Activated CD8-positive, alpha-beta memory T cell treated with anti-CD3 and anti-CD28 coated beads, Interleukin-2, amount 50 U/mL, for 1 hour (primary cell): ENCODE measurements at regions not wholly inside any gene's neighbourhood (a gene's known extent, or its start where the extent isn't known, plus 50 kb on each side); places are given as distances from the start of the nearest gene placed in this dataset.

ENCODE experiments used
- DNase-seq: peaks from one replicate; pipeline ENCODE4 v3.0.0-alpha.2; 2020; ENCODE audit errors: extremely low read depth

DNA sequence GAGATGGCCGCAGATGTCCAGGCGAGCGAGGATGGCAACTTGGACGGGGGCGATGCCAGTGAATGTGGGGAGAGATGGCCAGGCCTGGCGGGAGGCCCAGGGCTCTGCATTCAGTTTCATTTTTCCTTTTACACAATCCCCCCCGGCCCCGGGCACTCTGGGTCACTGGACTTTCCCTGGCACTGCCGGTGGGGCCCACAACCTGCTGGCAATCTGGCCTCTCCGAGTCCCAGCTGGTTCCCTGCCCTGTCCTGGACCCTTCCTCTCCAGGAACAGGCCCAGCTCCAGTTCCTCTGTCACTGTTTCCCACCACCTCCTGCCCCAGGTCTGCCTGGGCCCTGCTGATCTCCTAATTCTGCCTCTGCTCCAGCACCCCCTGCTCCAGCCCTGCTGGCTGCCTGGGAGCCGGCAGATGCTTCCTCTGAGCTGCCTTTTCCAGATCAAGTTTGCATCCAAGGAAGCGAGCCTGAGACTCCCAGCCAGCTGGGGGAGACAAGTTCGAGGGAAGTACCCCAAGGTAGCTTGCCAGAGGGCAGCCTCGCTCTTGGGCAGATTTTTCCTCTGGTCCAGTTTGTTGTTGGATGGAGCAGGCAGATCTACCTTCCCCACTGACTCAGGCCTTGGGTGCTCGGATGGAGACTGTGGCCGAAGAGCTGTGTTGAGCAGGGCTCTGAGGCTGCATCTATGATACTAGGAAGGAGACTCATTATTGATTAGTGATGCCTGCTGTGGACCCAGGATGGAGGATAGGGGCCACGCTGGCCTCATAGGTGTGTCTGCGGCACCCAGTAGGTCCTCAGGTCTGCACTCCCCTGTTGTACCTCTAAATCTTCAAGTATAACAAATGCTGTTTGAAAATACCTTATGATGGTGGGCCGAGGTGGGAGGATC lies 83.2 kb downstream of the CEBPB start:
- DNase-seq = no peak

DNA sequence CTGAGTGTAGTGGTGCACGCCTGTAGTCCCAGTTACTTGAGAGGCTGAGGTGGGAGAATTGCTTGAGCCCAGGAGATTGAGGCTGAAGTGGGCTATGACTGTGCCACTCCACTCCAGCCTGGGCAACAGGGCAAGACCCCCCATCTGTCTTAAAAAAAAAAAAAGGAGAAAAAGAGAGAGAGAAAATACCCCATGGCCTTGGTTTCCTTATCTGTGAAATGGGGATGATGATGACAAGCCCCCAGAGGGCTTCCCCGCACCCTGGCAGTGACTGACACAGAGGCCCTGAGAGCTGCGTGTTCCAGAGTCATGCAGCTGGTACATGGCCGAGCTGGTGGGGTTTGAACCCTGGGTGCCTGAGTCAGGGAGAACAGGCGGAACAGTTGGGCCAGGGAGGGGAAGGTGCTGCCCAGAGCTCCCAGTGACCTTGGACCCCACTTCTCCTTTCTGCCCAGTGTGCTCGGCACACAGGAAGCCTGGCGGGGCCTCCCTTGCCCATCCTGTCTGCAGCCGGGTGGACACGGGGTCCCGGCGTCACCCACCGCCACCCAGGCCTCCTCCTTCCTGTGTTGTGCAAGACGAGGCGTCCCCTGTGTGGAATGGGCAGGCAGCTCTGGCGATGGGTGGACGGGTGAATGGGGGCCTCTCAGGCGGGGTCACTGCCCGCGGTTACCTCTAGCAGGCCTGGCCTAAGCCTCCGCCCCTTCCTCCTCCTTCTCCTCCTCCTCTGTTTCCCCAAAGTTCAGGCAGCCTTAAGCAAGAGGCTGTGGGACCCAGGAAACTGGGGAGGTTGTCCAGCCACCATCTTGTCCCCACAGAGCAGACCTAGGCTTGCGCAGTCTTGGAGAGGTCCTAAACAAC lies 84.2 kb downstream of the CEBPB start:
- no peak for DNase-seq

DNA sequence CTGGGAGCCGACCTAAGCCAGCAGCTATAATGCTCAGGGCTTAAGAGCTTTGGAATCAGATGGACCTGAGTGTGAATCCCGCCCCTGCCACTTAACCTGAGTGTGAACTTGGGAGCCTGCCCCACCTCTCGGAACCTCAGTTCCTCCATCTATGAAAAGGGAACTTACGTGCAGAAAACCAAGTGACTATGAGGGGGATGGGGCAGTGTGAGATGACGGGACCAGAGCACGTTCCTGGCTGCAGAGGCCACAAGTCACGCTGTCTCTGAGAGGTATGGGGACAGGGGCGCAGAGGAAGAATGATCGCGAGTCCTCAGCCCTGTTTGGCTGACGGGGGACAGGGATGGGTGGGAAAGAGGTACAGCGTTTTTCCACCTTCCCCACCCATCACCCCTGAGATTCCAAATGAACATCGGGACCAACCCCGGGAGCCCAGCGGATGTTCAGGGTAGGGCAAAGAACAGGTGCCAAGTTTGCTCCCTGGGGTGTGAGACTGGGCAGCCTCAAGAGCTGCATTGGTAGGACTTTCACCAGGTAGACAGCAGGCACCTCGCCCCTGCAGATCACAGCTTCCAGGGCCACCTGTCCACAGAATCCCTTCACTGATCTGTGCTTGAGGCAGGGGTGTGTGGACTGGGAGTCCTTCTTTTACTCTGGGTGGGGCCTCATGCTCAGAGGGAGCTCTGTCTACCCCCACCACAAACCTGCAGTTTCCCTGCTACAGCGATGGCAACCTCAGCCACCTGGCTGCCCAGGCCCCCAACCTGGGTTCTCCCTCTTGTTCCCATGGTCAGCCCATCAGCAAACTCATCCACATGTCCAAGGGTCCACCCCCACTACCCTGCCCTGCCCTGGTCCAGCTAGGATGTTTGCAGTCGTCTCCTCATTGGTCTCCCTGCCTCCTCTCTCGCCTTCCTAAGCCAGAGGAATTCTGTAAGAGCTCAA lies 85.8 kb downstream of the CEBPB start:
- DNase-seq = no peak

DNA sequence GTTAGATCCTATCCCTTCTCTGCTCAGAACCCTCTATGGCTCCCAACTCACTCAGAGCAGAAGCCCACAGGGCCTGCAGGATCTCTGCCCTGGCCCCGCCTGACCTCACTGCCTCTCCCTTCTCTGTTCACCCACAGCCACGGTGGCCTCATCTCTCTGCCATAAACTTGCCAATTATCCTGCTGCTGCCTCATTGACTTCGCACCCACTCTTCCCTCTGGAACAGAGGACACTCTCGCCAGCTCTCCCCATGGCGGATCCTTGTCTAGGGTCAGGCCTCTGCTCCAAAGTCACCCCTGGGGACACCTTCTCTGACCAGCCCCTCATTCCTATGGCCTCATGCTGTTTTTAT lies 86.4 kb downstream of the CEBPB start:
- DNase-seq = no peak

DNA sequence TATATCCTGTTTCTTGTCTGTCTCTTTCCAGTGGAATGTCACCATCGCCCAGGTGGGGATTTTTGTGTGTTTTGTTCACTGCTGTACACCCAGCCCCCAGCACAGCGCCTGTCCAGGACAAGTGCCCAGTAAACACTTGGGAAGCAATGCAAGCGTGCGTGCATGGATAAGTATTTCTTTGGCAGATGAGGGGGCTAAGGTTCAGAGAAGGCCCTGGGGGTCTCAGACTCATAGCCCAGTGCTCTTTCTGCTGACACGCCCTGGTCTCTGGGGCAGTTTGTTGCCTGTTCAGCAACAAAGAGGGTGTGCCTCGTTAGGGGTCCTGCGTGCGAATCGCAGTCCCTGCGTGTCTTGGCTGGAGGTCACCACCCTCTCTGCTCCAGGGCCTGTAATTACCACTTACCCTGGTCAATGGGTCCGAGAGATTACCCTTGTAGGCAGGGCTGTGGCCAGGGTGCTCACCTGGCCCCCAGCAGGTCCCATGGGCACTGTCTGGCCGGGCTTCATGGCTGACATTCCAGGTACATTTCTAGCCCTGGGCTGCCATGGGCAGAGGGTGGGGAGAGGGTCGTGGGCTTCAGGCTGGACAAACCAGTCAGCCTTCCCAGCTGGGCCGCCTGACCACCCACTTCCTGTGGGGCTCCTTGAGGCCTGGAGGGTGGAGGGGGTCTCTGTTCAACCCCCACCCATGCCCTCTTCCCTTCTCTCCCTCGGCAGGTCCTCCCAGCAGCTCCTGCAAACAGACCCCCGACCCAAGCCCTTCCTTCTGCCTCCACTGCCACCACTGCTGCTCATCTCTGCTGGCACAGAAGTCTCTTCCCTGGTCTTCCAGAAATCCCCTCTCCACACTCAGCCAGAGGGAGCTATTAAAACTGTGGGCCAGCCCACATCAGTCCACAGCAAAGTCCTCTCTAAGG lies 87.1 kb downstream of the CEBPB start:
- DNase-seq = no peak

DNA sequence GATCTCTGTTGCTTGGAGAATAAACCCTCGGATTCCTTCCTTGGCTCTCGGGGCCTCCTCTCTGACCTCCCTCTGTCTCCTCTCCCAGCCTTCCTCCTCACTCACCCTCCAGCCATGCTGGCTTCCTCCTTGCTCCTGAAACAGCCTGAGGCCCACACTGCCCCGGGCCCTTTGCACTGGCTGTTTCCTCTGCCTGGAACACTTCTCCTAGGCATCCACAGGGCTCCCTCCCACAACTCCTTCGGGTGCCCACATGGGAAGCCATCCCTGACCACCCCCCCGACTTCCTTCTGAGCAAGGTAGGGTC lies 87.7 kb downstream of the CEBPB start:
- no peak for DNase-seq

DNA sequence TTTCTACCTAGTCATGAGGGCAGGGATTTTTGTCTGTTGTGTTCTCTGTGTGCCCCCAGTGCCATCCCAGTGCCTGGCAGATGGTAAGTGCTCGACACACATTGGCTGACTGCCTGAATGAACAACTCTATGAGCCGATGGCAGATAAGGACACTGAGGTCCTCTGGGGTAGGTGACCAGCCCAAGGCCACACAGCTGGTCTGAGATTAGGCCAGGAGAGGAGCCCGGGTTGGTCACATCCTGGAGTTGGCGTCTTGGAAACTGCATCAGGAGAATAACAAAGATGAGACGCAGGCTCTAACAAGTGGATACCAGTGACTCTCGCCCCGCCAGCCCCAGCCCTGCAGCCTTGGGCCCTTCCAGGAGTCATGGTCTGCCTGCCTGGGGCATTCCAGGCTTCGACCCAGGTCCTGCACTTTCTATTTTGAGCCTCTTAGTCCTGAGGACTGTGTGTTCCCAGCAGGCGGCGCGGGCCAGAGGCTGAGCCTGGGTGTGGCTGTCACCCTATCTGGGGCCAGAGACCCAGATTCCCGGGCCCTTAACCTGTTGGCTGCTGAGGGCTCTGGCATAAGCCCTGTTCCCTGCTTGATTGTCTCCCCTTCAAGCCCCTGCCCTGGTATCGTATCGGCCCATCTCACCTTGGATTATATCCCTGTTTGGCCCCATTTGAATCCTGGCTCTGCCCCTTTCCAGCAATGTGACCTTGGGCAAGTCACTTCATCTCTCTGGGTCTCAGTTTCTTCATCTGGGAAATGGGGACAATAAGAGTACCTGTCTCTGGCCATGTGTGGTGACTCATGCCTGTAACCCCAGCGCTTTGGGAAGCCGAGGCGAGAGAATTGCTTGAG lies 88.3 kb downstream of the CEBPB start:
- DNase-seq = no peak

DNA sequence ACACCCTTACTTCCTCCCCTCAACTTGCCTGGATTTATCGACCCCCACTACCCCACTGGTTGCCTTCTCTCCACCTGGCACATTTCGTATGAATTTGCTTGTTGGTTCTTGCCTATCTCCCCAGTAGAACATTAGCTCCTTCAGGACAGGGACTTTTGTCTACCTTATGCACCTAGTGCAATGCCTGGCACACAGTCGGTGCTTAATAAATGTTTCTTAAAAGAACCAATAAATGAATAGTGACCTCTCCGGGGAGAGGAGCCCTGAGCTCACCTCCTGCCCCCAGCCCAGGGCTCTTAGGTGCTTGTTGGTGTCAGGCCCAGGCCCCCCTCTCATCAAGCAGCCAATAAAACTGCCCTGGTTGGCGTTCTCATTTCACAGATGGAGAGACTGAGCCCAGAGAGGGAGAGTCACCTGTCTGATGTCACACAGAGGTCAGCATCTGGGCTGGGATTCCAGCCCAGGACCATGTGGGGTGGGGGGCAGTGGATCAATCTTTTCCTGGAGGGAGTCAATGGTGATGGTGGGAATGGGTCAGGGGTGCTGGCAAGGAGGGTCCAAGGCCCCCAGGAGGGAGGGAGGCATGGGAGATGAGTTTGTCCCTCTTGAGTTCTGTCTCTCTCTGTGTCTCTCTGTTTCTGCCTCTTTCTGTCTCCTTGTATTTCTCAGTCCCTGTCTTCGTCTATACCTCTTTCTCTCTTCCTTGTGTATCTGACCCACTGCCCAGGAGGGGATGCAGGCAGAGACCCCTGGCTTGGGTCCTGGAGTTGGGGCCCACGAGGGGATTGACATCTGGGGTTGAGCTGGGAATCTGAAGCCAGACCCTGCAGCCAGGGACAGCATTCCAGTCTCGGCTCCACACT lies 89.6 kb downstream of the CEBPB start:
- DNase-seq = no peak

DNA sequence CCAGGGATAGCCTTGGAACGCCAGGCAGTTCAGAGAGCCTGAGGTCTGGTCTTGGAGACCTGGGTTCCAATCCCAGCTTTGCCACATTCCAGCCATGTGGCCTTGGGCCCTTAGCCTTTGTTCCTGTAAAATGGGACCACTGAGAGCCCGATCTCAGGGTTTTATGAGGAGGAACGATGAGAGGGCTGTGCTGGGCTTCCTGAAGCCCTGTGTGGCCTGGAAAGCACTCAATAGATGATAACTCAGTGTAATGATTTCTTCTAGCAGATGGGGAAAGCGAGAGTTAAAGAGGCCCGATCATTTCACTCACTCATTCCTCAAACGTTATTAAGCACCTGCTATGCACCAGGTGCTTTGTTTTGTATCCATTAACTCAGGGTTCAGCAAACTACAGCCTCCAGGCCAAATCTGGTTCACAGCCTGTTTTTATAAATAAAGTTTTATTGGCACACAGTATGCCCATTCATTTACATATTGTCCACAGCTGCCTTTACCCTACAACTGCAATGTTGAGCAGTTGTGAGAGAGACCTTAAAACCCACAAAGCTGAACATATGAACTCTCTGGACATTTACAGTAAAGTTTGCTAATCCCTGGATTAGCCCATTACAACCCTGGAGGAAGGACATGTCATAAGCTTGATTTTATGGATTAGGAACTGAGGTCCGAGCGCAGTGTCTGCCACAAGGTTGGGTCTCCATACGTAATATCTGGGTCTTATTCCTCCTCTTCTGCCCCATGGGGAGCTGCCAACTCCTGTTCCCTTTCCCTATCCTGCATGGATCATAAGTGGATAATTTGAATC lies 90.4 kb downstream of the CEBPB start:
- DNase-seq = no peak

DNA sequence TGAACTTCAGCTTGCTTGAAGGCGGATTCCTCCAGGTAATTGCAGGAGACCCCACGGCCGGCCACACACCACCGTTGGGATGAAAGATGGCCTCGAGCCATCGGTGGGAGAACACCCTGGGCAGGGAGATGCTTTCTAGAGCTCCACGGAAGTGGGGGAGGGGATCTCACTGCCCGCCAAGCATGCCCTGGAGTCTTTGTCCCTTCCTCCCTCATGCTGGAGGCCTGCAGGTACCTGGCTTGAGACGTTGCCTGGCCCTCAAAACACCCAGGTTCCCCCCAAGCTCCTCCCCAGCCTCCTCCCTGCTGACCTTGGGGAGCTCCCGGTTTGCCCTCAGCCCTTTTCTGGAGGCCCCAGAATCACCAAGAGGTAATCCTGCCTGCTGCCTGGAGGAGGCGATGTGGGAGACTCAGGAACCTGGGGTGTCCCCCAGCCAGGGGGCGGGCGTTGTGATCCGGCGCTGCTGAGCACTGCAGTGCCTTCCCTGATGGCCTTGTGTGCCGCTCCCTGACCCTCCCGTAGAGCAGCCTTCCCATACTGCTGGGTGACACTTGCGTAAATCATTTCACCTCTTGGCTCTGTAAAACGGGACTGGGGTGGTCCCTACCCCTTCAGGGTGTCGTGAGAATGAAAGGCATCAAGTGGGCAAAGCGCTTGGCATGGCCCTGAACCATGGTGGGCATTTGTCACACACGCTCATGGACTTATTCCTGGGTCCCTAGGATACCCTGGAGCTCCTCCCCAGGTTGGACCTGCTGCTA lies 91.4 kb downstream of the CEBPB start:
- DNase-seq = no peak

DNA sequence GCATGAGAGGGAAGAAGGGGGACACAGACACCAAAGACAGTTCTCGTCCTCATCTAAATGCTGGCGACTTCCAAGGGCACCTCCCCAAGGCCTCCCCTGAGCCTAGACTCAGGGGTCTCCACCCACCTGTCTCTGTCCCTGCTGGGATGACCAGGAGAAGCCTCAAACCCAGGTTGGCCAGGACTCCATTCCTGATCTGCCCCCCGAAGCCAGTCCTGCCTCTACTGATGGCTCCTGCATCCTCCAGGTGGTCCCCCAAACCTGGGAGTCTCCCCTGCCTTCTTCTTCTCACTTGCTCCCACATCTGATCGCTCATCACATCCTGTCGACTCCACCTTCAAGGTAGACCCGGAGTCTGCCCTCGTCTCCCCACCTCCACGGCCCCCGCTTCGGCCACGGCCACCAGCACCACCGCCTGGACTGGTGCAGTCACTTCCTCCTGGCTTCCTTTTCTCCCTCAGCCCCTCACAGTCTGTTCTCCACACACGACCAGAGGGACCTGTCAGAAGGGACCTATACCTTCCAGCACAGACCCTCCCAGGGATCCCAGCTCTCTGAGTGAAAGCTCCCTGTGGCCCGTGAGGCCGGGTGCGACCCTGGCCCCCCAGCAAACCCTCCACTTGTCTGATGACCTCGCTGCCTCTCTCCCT lies 92.1 kb downstream of the CEBPB start:
- DNase-seq = no peak

DNA sequence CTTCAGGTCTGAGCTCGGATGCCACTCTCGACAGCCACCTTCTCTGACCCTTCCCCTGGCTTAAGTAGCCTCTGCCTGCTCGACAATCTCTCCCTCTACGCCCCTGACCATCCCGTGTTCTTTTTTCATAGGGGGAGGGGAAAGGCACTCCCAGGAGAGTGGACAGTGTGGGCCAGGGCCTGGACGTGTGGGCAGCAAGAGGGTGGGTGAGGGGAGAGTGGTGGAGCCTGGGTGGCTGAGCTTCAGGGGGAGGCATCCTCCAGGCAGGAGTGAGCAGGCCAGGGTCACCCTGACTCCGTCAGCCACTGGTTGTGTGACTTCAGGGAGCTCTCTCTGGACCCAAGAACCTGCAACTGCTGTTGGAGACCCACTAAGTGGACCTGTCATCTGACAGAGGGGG lies 92.7 kb downstream of the CEBPB start:
- DNase-seq = no peak

DNA sequence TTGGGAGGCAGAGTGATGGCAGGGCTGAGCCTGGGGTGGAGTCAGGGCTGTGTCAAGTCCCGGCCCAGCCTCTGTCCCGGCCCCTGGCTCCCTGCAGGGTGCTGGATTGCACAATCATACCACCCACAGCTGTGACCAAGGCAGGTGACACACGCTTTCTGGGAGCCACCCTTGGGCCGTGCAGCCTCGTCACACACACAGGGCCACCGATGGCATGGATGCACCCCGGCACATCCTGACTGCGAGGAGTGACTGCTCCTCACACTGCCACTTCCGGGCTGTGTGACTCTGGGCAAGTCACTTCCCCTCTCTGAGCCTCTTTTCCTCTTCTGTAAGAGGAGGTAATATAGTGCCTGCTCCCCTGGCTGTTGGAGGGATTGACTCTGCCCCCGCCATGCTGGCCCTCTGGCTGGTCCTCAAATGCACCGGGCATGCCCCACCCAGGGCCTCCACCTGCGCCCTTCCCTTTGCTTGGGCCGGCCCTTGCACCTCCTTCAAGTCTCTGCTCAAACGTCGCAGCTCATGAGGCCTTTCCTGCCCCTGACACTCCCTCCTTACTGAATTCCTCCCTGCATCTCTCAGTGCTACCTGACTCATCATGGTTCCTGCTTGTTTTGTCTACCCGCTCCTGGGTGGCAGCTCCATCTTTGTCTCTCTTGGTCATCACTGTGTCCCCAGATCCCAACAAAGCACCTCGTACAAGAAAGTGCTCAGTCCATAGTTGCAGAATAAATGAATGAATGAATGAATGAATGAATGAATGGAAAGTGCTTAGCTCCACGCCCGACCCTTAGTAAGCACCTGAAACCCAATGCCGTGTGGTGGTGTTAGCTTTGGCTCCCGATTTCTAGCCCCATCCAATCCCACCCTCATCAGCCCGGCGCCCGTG lies 93.5 kb downstream of the CEBPB start:
- no peak for DNase-seq

DNA sequence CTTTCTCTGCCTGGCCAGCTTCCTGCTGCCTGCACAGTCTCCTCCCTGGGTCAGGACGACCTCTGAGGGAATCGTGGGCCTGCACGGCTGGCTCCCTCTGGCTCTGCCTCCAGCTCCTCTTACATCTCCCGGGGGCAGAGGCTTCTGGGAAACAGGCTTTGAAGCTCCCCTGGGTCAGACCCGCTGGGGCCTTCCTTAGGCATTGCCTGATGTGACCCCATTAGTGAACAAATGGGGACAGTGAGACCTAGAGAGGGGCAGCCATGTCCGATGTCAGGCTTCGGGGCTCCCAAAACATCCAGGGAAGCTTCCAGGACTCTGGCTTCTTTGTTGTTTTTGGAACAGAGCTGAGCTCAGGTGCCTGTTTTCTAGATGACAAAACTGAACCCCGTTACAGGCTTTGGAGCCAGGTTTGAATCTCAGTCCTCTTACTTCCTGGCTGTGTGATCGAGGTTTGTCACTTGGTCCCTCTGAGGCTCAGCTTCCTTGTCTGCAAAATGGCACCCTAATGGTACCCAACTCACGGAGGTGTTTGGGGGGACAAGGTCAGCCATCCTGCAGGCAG lies 94.3 kb downstream of the CEBPB start:
- no peak for DNase-seq

DNA sequence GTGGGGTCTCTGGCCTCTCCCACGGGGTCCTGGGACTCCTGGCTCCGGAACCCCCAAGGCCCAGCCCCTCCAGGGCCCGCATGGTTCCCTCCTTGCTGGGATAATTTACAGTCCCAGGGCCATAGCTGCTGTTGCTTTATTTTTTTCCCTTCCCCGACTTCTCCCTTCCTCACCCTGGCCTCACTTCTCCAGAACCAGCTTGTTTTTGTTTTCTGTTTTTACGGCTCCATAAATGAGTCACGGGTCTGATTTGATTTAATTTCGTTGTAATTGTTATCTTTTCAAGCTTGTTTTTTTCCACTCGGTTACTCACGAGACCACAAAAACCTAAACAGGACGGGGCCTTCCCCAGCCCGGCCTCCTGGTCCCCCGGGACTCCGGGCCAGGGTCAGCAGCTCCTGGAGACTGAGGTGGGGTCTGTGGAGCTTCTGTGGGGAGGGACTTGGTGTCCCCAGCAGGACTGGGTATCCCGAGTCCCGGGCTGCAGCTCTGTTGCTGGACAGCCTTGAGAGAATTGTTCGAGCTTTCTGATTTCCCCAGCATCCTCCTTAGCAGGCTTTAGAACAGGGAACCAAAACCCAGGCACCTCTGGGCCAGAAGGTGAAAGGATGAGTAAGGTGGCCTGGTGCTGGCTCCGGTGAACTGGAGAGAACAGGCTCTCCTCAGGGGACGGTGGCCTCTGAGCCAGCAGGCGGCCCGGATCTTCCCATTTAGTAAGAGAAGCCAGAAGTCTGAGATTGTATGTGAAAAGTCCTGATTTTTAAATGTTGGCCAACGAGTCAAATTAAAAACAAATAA lies 94.9 kb downstream of the CEBPB start:
- no peak for DNase-seq
